Transverse colon (tissue), 3 donors: ENCODE measurements at regions not wholly inside any gene's neighbourhood (a gene's known extent, or its start where the extent isn't known, plus 50 kb on each side); places are given as distances from the start of the nearest gene placed in this dataset.

ENCODE experiments used
- CTCF ChIP-seq, 5 experiments: fragments of 200-600 bp in 3 of 5; fragments of 450-650 bp in 2 of 5; sonication (generic) in 3 of 5; IDR thresholded peaks; 1 replicate in 2 of 5; 2 replicates in 3 of 5; pipeline ENCODE4 v1.5.1; 2016 to 2017; ENCODE audit warnings: antibody characterized with exemption in 5 of 5, inconsistent platforms in 3 of 5, mild to moderate bottlenecking in 2 of 5, moderate library complexity in 1 of 5
- EP300 ChIP-seq: sonication (generic); formaldehyde crosslinking; IDR thresholded peaks from one replicate; pipeline ENCODE4 v1.6.1; 2017; ENCODE audit warnings: antibody characterized with exemption, low read depth
- POLR2A ChIP-seq: fragments of 450-650 bp; IDR thresholded peaks from one replicate; pipeline ENCODE4 v1.6.1; 2016; ENCODE audit warnings: antibody characterized with exemption, mild to moderate bottlenecking, moderate library complexity

- no peak for TF ChIP-seq CTCF (IDR thresholded peaks at IDR 0.05)
- TF ChIP-seq POLR2A = no peak
- no peak for TF ChIP-seq EP300
These were observed 121.5 kb upstream of the SATB1 start for GRCh38 chr3:18546632-18547031.
